ENCODE measurements at regions not wholly inside any gene's neighbourhood (a gene's known extent, or its start where the extent isn't known, plus 50 kb on each side); places are given as distances from the start of the nearest gene placed in this dataset.

- H3K9me3 ChIP-seq, result no peaks in the 10 kb centered on the region
- TF ChIP-seq POLR2A (IDR thresholded peaks at IDR 0.05) (no peak), CTCF (IDR thresholded peaks at IDR 0.05) (no peak)
- WGBS, 2 donors, result 83 to 89% methylated on average over 3 of the region's 3 CpGs
- no peak for DNase-seq
- no peaks in the 10 kb centered on the region for H3K36me3 ChIP-seq (ENCODE audit: low read depth, missing control alignments)
- intact Hi-C loops (cut with DNase I; ENCODE audit: low total_unique reads), result no loop called here
- H3K4me1 ChIP-seq, result peaks cover 7% of the 10 kb centered on the region
- no peak overlapping the region for H3K27ac ChIP-seq
- no peaks in the 10 kb centered on the region for H3K27me3 ChIP-seq
- no peak overlapping the region for H3K4me3 ChIP-seq
Observed at GRCh38 chr7:116425647-116426209, 73.8 kb upstream of the CAV2 start.

- Histone ChIP-seq H3K36me3 (ENCODE audit: low read depth, missing control alignments) (no peaks in the 10 kb centered on the region), H3K27ac (no peak overlapping the region), H3K27me3 (no peaks in the 10 kb centered on the region), H3K4me1 (peaks cover 6% of the 10 kb centered on the region), H3K9me3 (no peaks in the 10 kb centered on the region), H3K4me3 (no peak overlapping the region)
- no peak for TF ChIP-seq CTCF (IDR thresholded peaks at IDR 0.05)
- no peak for TF ChIP-seq POLR2A (IDR thresholded peaks at IDR 0.05)
- intact Hi-C loops (cut with DNase I; ENCODE audit: low total_unique reads), result no loop called here
- WGBS, 2 donors, result 51 to 66% methylated on average over 4 of the region's 4 CpGs
- no peak for DNase-seq
Observed at GRCh38 chr7:116426428-116427156, 72.9 kb upstream of the CAV2 start.

- no peaks in the 10 kb centered on the region for H3K36me3 ChIP-seq (ENCODE audit: low read depth, missing control alignments)
- peaks cover 6% of the 10 kb centered on the region for H3K4me1 ChIP-seq
- TF ChIP-seq CTCF (IDR thresholded peaks at IDR 0.05), result no peak
- TF ChIP-seq POLR2A (IDR thresholded peaks at IDR 0.05), result no peak
- H3K4me3 ChIP-seq, result no peak overlapping the region
- H3K27ac ChIP-seq, result no peak overlapping the region
- intact Hi-C loops (cut with DNase I; ENCODE audit: low total_unique reads), result no loop called here
- 94 to 96% methylated on average over 1 of the region's 1 CpG for WGBS, 2 donors
- H3K27me3 ChIP-seq, result no peaks in the 10 kb centered on the region
- DNase-seq, result no peak
- H3K9me3 ChIP-seq, result no peaks in the 10 kb centered on the region
Observed at GRCh38 chr7:116429986-116430619, 69.4 kb upstream of the CAV2 start.

GRCh38 chr7:116431787-116432526, 67.6 kb upstream of the CAV2 start:
- Histone ChIP-seq H3K36me3 (ENCODE audit: low read depth, missing control alignments) (no peaks in the 10 kb centered on the region), H3K4me1 (no peaks in the 10 kb centered on the region), H3K9me3 (no peaks in the 10 kb centered on the region), H3K27ac (no peak overlapping the region), H3K4me3 (no peak overlapping the region), H3K27me3 (no peaks in the 10 kb centered on the region)
- intact Hi-C loops (cut with DNase I; ENCODE audit: low total_unique reads), result no loop called here
- DNase-seq, result no peak
- TF ChIP-seq POLR2A (IDR thresholded peaks at IDR 0.05) (no peak), CTCF (IDR thresholded peaks at IDR 0.05) (no peak)
- WGBS, 2 donors, result 93 to 96% methylated on average over 6 of the region's 6 CpGs

Data from testis (tissue), 2 donors.